Nephron (organoid): ENCODE measurements at regions not wholly inside any gene's neighbourhood (a gene's known extent, or its start where the extent isn't known, plus 50 kb on each side); places are given as distances from the start of the nearest gene placed in this dataset.

Experiments used
- H3K27ac Mint-ChIP-seq, 3 experiments: 2 replicates each; pipeline ENCODE4 v1.8.0; 2020; ENCODE audit warnings: mixed read lengths in 3 of 3, mild to moderate bottlenecking in 2 of 3, moderate library complexity in 1 of 3
- H3K27me3 Mint-ChIP-seq: 2 replicates; pipeline ENCODE4 v1.8.0; 2021; ENCODE audit warnings: low read depth, mild to moderate bottlenecking, moderate library complexity, mixed read lengths
- H3K36me3 Mint-ChIP-seq: 2 replicates; pipeline ENCODE4 v1.8.0; 2020; ENCODE audit warnings: low read depth, mixed read lengths
- H3K4me1 Mint-ChIP-seq: 2 replicates; pipeline ENCODE4 v1.8.0; 2020; ENCODE audit warnings: mixed read lengths
- H3K4me3 Mint-ChIP-seq, 3 experiments: 2 replicates each; pipeline ENCODE4 v1.8.0; 2020; ENCODE audit warnings: mild to moderate bottlenecking in 3 of 3, mixed read lengths in 3 of 3, moderate library complexity in 2 of 3
- H3K9me3 Mint-ChIP-seq: 2 replicates; pipeline ENCODE4 v1.8.0; 2020; ENCODE audit warnings: mixed read lengths
- TF ChIP-seq, protein P1 (sequence below), 3 experiments: fragments of 200-600 bp; sonication (generic); IDR thresholded peaks; one replicate each; pipeline ENCODE4 v1.5.0; 2021; ENCODE audit warnings: antibody characterized with exemption in 3 of 3; ENCODE audit not compliant: unreplicated experiment in 3 of 3

GRCh38 chr2:52336951-52337350 lies 1305.0 kb upstream of the NRXN1 start:
- no peaks in the 10 kb centered on the region for H3K9me3 Mint-ChIP-seq
- H3K27ac Mint-ChIP-seq: no peak overlapping the region
- H3K27me3 Mint-ChIP-seq: no peaks in the 10 kb centered on the region
- no peaks in the 10 kb centered on the region for H3K36me3 Mint-ChIP-seq
- peaks cover 4% of the 10 kb centered on the region for H3K4me1 Mint-ChIP-seq
- TF ChIP-seq, protein P1, sequence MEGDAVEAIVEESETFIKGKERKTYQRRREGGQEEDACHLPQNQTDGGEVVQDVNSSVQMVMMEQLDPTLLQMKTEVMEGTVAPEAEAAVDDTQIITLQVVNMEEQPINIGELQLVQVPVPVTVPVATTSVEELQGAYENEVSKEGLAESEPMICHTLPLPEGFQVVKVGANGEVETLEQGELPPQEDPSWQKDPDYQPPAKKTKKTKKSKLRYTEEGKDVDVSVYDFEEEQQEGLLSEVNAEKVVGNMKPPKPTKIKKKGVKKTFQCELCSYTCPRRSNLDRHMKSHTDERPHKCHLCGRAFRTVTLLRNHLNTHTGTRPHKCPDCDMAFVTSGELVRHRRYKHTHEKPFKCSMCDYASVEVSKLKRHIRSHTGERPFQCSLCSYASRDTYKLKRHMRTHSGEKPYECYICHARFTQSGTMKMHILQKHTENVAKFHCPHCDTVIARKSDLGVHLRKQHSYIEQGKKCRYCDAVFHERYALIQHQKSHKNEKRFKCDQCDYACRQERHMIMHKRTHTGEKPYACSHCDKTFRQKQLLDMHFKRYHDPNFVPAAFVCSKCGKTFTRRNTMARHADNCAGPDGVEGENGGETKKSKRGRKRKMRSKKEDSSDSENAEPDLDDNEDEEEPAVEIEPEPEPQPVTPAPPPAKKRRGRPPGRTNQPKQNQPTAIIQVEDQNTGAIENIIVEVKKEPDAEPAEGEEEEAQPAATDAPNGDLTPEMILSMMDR (IDR thresholded peaks at IDR 0.05; ENCODE audit: unreplicated experiment in 3 of 3): no peak
- H3K4me3 Mint-ChIP-seq: no peak overlapping the region

GRCh38 chr2:52335727-52336126 lies 1303.8 kb upstream of the NRXN1 start:
- Mint-ChIP-seq H3K27ac (no peak overlapping the region), H3K9me3 (no peaks in the 10 kb centered on the region), H3K4me3 (no peak overlapping the region), H3K36me3 (no peaks in the 10 kb centered on the region), H3K27me3 (no peaks in the 10 kb centered on the region), H3K4me1 (peaks cover 4% of the 10 kb centered on the region)
- TF ChIP-seq, protein P1 (IDR thresholded peaks at IDR 0.05; ENCODE audit: unreplicated experiment in 3 of 3): no peak

GRCh38 chr2:52334185-52334584 lies 1302.3 kb upstream of the NRXN1 start:
- no peaks in the 10 kb centered on the region for H3K27me3 Mint-ChIP-seq
- H3K27ac Mint-ChIP-seq: no peak overlapping the region
- no peaks in the 10 kb centered on the region for H3K4me1 Mint-ChIP-seq
- H3K9me3 Mint-ChIP-seq: peaks cover 2% of the 10 kb centered on the region
- no peak overlapping the region for H3K4me3 Mint-ChIP-seq
- TF ChIP-seq, protein P1 (IDR thresholded peaks at IDR 0.05; ENCODE audit: unreplicated experiment in 3 of 3): no peak
- H3K36me3 Mint-ChIP-seq: no peaks in the 10 kb centered on the region

DNA sequence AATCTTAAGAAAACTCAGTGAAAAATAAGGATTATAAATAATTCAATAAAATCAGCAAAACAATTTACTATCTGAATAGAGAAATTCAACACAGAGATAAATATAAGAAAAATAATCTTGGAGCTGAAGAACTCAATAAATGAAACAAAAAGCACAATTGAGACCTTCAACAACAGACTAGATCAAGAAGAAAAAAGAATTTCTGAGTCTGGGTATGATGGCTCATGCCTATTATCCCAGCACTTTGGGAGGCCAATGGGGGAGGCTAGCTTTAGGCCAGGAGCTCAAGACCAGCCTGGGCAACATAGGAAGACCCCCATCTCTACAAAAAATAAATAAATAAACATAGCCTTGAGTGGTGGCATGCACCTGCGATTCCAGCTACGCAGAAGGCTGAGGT lies 1295.7 kb upstream of the NRXN1 start:
- Mint-ChIP-seq H3K27ac (no peak overlapping the region), H3K4me1 (no peaks in the 10 kb centered on the region), H3K9me3 (peaks cover 13% of the 10 kb centered on the region), H3K27me3 (no peaks in the 10 kb centered on the region), H3K36me3 (no peaks in the 10 kb centered on the region), H3K4me3 (no peak overlapping the region)
- TF ChIP-seq, protein P1 (IDR thresholded peaks at IDR 0.05; ENCODE audit: unreplicated experiment in 3 of 3): no peak

- no peak overlapping the region for H3K27ac Mint-ChIP-seq
- TF ChIP-seq, protein P1 (IDR thresholded peaks at IDR 0.05; ENCODE audit: unreplicated experiment in 3 of 3): no peak
- H3K9me3 Mint-ChIP-seq: no peaks in the 10 kb centered on the region
- H3K36me3 Mint-ChIP-seq: no peaks in the 10 kb centered on the region
- H3K27me3 Mint-ChIP-seq: no peaks in the 10 kb centered on the region
- no peaks in the 10 kb centered on the region for H3K4me1 Mint-ChIP-seq
- H3K4me3 Mint-ChIP-seq: no peak overlapping the region
These were observed 1282.3 kb upstream of the NRXN1 start for GRCh38 chr2:52314231-52314630.

DNA sequence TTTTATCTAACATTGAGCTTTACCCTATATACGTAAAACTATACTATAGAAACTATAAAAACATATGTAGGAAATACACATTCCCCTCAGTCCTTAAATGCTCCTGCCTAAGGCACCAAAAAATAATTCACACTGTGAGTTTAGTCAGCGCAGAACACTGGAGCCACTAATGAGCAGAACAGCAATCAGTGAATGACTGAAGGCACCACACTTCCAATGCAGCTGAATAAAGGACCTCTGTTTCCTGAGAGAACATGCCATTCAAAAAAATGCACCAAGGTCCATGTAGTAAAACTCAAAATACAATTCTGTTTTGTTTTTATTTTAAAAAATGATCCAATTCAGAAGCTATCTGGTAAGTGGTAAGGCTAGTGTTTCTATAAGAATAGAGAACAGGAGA lies 1280.6 kb upstream of the NRXN1 start:
- H3K9me3 Mint-ChIP-seq: no peaks in the 10 kb centered on the region

More for the DNA sequence above, 1280.6 kb upstream of the NRXN1 start:
- no peak overlapping the region for H3K4me3 Mint-ChIP-seq
- no peak overlapping the region for H3K27ac Mint-ChIP-seq
- TF ChIP-seq, protein P1 (IDR thresholded peaks at IDR 0.05; ENCODE audit: unreplicated experiment in 3 of 3): no peak
- H3K27me3 Mint-ChIP-seq: no peaks in the 10 kb centered on the region
- no peaks in the 10 kb centered on the region for H3K36me3 Mint-ChIP-seq
- H3K4me1 Mint-ChIP-seq: no peaks in the 10 kb centered on the region
